Left lung (tissue), 4 donors: ENCODE measurements at regions not wholly inside any gene's neighbourhood (a gene's known extent, or its start where the extent isn't known, plus 50 kb on each side); places are given as distances from the start of the nearest gene placed in this dataset.

ENCODE experiments used
- ATAC-seq: fragments of 200-7000 bp; cut with Tn5 transposase; one replicate; pipeline ENCODE4 v1.9.1; 2020; ENCODE audit warnings: moderate library complexity
- DNase-seq, 4 donors: peaks; one replicate each; pipeline ENCODE4 v3.0.0-alpha.2; 2013 to 2020
- H3K27ac ChIP-seq, 2 donors: fragments of 200-600 bp; sonication (generic) in 1 of 2; one replicate each; pipeline versions ENCODE4 v1.5.0 to v1.8.0; 2020 to 2021
- H3K27me3 ChIP-seq, 2 donors: fragments of 200-600 bp; sonication (generic) in 1 of 2; one replicate each; pipeline versions ENCODE4 v1.5.0 to v1.8.0; 2020 to 2021
- H3K36me3 ChIP-seq, 2 donors: fragments of 200-600 bp; sonication (generic) in 1 of 2; one replicate each; pipeline versions ENCODE4 v1.5.0 to v1.8.0; 2020 to 2021
- H3K4me1 ChIP-seq, 2 donors: fragments of 200-600 bp; one replicate each; pipeline ENCODE4 v1.8.0; 2021
- H3K4me3 ChIP-seq, 2 donors: fragments of 200-600 bp; sonication (generic) in 1 of 2; one replicate each; pipeline versions ENCODE4 v1.5.0 to v1.8.0; 2020 to 2021; ENCODE audit warnings: mild to moderate bottlenecking in 1 of 2
- H3K9me3 ChIP-seq, 2 donors: fragments of 200-600 bp; sonication (generic) in 1 of 2; one replicate each; pipeline versions ENCODE4 v1.5.0 to v1.8.0; 2020 to 2021
- intact Hi-C, 2 donors: fragments of 100-400 bp; cut with DNase I; formaldehyde crosslinking; loops; one replicate each; pipeline versions ENCODE4 v1.11.2 to v1.14.2; 2022
- TF ChIP-seq, protein P1 (sequence below), 2 donors: fragments of 200-600 bp; sonication (generic) in 1 of 2; IDR thresholded peaks; one replicate each; pipeline versions ENCODE4 v1.5.0 to v1.8.0; 2021; ENCODE audit warnings: antibody characterized with exemption in 2 of 2
- donor health status: DM: no; HTN: yes; CAD: no.
- donor health status: DM: no; HTN: no; CAD: no.

DNA sequence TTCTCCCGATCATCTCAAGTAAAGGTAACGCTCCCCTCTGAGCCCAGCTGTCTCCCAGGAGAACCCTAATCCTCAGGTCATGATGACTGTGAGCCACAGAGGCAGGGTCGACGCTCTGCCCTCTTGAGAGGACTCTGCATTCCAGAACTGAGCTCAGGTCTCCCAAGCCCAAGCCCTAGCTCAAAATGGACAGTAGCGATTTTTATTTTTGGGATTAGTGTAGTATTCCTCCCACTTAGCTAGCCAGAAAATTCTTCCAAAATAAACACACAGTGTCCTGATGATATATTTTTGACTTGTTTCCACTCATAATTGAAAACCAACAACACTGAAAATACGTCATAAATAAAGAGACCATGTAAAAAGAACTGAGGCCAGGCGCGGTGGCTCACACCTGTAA, 462.0 kb upstream of the MGMT start:
- Histone ChIP-seq H3K27me3 (no peaks in the 10 kb centered on the region), H3K4me1 (no peaks in the 10 kb centered on the region), H3K27ac (no peak overlapping the region), H3K36me3 (no peaks in the 10 kb centered on the region), H3K9me3 (peaks cover 0 to 11% of the 10 kb centered on the region in 2 donors), H3K4me3 (no peak overlapping the region)
- TF ChIP-seq, protein P1, sequence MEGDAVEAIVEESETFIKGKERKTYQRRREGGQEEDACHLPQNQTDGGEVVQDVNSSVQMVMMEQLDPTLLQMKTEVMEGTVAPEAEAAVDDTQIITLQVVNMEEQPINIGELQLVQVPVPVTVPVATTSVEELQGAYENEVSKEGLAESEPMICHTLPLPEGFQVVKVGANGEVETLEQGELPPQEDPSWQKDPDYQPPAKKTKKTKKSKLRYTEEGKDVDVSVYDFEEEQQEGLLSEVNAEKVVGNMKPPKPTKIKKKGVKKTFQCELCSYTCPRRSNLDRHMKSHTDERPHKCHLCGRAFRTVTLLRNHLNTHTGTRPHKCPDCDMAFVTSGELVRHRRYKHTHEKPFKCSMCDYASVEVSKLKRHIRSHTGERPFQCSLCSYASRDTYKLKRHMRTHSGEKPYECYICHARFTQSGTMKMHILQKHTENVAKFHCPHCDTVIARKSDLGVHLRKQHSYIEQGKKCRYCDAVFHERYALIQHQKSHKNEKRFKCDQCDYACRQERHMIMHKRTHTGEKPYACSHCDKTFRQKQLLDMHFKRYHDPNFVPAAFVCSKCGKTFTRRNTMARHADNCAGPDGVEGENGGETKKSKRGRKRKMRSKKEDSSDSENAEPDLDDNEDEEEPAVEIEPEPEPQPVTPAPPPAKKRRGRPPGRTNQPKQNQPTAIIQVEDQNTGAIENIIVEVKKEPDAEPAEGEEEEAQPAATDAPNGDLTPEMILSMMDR (IDR thresholded peaks at IDR 0.05), result no peak
- DNase-seq (no peak), ATAC-seq (no peak)
- intact Hi-C loops, result no loop called here

DNA sequence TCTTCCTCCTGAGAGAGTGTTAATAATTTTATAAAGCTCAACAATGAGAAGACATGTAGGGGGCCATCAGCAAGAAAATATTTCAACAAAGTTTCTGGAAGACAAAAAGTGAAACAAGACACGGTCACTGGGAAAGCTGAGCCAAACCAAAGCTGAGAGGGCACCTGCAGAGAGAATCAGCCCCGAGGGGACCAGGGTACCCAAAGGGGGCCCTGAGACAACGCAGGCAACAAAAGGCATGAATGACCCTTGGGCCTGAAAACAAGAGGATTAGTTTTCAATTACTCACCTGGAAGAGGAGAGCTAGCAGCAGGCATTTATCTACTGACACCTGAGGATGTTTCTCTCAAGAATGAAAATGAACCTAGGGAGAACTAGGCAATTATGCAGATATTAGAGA, 461.2 kb upstream of the MGMT start:
- TF ChIP-seq, protein P1 (IDR thresholded peaks at IDR 0.05), result no peak
- Histone ChIP-seq H3K9me3 (peaks cover 0 to 11% of the 10 kb centered on the region in 2 donors), H3K27me3 (no peaks in the 10 kb centered on the region), H3K36me3 (no peaks in the 10 kb centered on the region), H3K4me1 (no peaks in the 10 kb centered on the region), H3K4me3 (no peak overlapping the region), H3K27ac (no peak overlapping the region)
- DNase-seq (no peak), ATAC-seq (no peak)
- intact Hi-C loops, result no loop called here

DNA sequence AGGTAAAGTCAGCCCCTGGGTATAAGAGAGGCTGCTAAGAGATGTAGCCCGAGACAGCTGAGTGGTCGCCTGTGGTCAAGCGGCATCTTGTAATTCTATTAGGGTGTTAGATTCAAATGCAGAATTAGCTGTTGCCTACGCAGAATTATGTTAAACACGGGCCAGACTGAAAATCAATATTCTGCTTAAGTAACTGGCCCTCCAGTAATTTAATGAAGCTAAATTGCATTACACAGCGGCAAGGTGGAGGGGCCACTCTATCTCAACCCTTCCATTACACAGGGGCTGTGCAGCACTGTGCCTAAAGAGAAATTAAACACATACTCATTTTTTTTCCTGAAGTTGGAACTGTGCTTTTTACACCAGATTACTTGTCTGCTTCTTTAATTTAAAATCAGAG, 448.5 kb upstream of the MGMT start:
- Histone ChIP-seq H3K27me3 (peaks cover 0 to 5% of the 10 kb centered on the region in 2 donors), H3K36me3 (no peaks in the 10 kb centered on the region), H3K4me3 (no peak overlapping the region), H3K9me3 (no peaks in the 10 kb centered on the region), H3K27ac (no peak overlapping the region), H3K4me1 (no peaks in the 10 kb centered on the region)
- TF ChIP-seq, protein P1 (IDR thresholded peaks at IDR 0.05), result no peak
- ATAC-seq, result no peak
- intact Hi-C loops, result no loop called here
- no peak for DNase-seq

DNA sequence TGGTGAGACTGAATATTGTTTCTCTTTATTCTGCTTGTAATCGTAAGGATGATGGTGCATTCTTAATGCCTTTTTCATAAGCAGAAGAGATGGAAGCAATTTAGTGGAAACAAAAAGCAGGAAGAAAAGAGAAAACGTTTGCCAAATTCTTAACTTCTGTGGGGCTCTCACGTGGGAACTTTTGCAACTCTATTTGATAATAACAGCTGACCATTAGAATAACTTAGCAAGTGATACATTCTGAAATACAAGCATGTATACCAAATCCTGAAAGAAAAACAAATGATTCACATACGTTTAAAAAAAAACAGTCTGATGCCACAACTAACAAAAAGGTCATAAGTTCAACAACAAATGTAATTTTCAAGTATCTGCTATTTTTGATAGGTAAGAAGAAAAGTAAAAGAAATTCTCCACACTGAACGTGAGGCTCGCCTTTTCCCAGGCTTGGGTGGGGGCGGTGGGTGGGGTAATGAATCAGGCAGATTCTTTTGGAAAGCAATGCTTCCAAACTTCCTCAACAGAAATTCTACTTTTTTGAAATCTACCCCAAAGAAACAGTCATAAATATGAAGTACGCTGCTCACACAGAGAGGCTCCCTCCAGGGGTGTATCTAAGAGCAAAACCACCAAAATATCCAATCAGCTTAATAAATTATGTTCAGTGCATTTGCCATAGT, 446.2 kb upstream of the MGMT start:
- H3K36me3 ChIP-seq, result no peaks in the 10 kb centered on the region
- no peak overlapping the region for H3K4me3 ChIP-seq
- DNase-seq, result no peak
- no peak overlapping the region for H3K27ac ChIP-seq
- peaks cover 0 to 16% of the 10 kb centered on the region in 2 donors for H3K27me3 ChIP-seq
- H3K9me3 ChIP-seq, result no peaks in the 10 kb centered on the region
- intact Hi-C loops, result no loop called here
- no peaks in the 10 kb centered on the region for H3K4me1 ChIP-seq
- ATAC-seq, result no peak
- TF ChIP-seq, protein P1 (IDR thresholded peaks at IDR 0.05), result no peak

DNA sequence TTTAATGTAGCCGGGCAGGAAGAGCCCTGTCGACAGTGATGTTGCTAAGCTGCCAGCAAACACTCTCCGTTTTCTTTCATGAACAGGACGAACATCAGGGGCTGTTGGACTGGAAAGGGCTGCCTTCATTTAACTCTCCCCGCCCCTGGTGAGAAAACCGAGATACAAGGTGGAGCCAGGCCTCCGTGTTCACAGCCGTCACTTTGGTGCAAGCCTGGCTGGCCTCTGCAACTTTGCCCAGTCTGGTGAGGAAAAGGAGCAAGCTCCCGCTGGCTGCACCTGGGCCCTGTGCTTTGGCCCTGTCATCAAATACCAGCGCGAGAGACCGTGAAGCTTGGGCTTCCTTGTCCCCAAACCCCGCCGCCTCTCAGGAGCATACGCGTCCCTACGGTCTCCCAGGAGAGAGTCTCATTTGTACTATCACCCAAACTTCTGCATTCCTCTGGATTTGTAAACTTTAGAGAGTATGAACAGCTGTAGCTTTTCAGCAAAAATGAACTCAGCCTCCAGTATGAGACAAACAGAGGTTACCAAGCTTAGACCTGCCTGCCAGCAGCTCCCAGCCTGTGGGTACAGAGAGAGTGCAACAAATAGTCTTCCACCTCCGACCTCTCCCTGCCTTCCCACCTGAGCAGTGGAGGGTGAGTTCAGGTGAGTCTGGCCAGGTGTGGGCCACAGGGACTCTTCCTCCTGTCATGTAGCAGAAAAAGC, 445.3 kb upstream of the MGMT start:
- Histone ChIP-seq H3K36me3 (no peaks in the 10 kb centered on the region), H3K9me3 (no peaks in the 10 kb centered on the region), H3K4me3 (no peak overlapping the region), H3K4me1 (no peaks in the 10 kb centered on the region), H3K27ac (no peak overlapping the region), H3K27me3 (peaks cover 0 to 23% of the 10 kb centered on the region in 2 donors)
- ATAC-seq (no peak), DNase-seq (peak in 1 of 4 donors; percentile 46)
- intact Hi-C loops, result no loop called here
- TF ChIP-seq, protein P1 (IDR thresholded peaks at IDR 0.05), result no peak
